Body of pancreas (tissue), 4 donors: ENCODE measurements at regions not wholly inside any gene's neighbourhood (a gene's known extent, or its start where the extent isn't known, plus 50 kb on each side); places are given as distances from the start of the nearest gene placed in this dataset.

ENCODE experiments used
- ATAC-seq: fragments of 150-250 bp; one replicate; pipeline ENCODE4 v1.9.1; 2016
- DNase-seq, 4 donors: peaks; one replicate each; pipeline ENCODE4 v3.0.0-alpha.2; 2019
- H3K27ac ChIP-seq, 4 donors: fragments of 200-600 bp; sonication (generic); 1 replicate in 3 of 4; 2 replicates in 1 of 4; pipeline versions ENCODE4 v1.5.1 to v1.6.1; 2016 to 2019; ENCODE audit warnings: mild to moderate bottlenecking in 1 of 4, mixed read lengths in 1 of 4, moderate library complexity in 1 of 4
- H3K27me3 ChIP-seq, 2 donors: fragments of 200-600 bp; sonication (generic); one replicate each; pipeline ENCODE4 v1.6.0; 2016; ENCODE audit warnings: mild to moderate bottlenecking in 1 of 2
- H3K36me3 ChIP-seq, 2 donors: fragments of 200-600 bp; sonication (generic); replicated peaks in 1 of 2; 2 replicates each; pipeline ENCODE4 v1.5.1; 2016; ENCODE audit warnings: low read depth in 2 of 2; ENCODE audit not compliant: insufficient read depth in 1 of 2
- H3K4me1 ChIP-seq: fragments of 200-600 bp; sonication (generic); one replicate; pipeline ENCODE4 v1.6.0; 2016
- H3K4me3 ChIP-seq, 2 donors: fragments of 200-600 bp; sonication (generic); 1 replicate in 1 of 2; 2 replicates in 1 of 2; pipeline ENCODE4 v1.5.1; 2016 to 2019
- H3K9me3 ChIP-seq, 3 donors: fragments of 200-600 bp; sonication (generic); 1 replicate in 2 of 3; 2 replicates in 1 of 3; pipeline ENCODE4 v1.5.1; 2016
- CTCF ChIP-seq, 7 experiments: fragments of 450-650 bp in 4 of 7; fragments of 200-600 bp in 3 of 7; sonication (generic) in 3 of 7; IDR thresholded peaks; one replicate each; pipeline ENCODE4 v1.5.1; 2016 to 2019; ENCODE audit warnings: antibody characterized with exemption in 7 of 7
- POLR2A ChIP-seq, 3 donors: fragments of 450-650 bp; IDR thresholded peaks; one replicate each; pipeline ENCODE4 v1.6.1; 2016; ENCODE audit warnings: antibody characterized with exemption in 3 of 3, mild to moderate bottlenecking in 2 of 3
- WGBS, 2 donors: methylation state at CpG; one replicate each; pipeline ENCODE4 v1.1.5; 2017; 5-methylcytosine and 5-hydroxymethylcytosine counted together
- intact Hi-C: fragments of 100-400 bp; cut with DNase I; formaldehyde crosslinking; loops from one replicate; pipeline ENCODE4 v1.15.1; 2023

- DNase-seq (no peak), ATAC-seq (no peak)
- intact Hi-C loops: no loop called here
- TF ChIP-seq POLR2A (IDR thresholded peaks at IDR 0.05) (no peak), CTCF (IDR thresholded peaks at IDR 0.05) (no peak)
- no peaks in the 10 kb centered on the region for H3K36me3 ChIP-seq
- no peaks in the 10 kb centered on the region for H3K9me3 ChIP-seq
- 69 to 80% methylated on average over 2 of the region's 2 CpGs for WGBS, 2 donors
- no peak overlapping the region for H3K4me3 ChIP-seq
- no peak overlapping the region for H3K27ac ChIP-seq
- H3K4me1 ChIP-seq: no peaks in the 10 kb centered on the region
- no peaks in the 10 kb centered on the region for H3K27me3 ChIP-seq
These were observed 85.5 kb downstream of the YIPF5 start for GRCh38 chr5:144084971-144085370.

GRCh38 chr5:144085381-144085780 lies 85.1 kb downstream of the YIPF5 start:
- intact Hi-C loops: no loop called here
- no peaks in the 10 kb centered on the region for H3K36me3 ChIP-seq
- 78 to 79% methylated on average over 3 of the region's 3 CpGs for WGBS, 2 donors
- DNase-seq (no peak), ATAC-seq (no peak)
- no peaks in the 10 kb centered on the region for H3K4me1 ChIP-seq
- no peaks in the 10 kb centered on the region for H3K27me3 ChIP-seq
- no peaks in the 10 kb centered on the region for H3K9me3 ChIP-seq
- TF ChIP-seq POLR2A (IDR thresholded peaks at IDR 0.05) (no peak), CTCF (IDR thresholded peaks at IDR 0.05) (no peak)
- H3K27ac ChIP-seq: no peak overlapping the region
- H3K4me3 ChIP-seq: no peak overlapping the region

- no peak overlapping the region for H3K27ac ChIP-seq
- ATAC-seq (no peak), DNase-seq (no peak)
- TF ChIP-seq CTCF (IDR thresholded peaks at IDR 0.05) (no peak), POLR2A (IDR thresholded peaks at IDR 0.05) (no peak)
- H3K27me3 ChIP-seq: no peaks in the 10 kb centered on the region
- H3K36me3 ChIP-seq: no peaks in the 10 kb centered on the region
- 57 to 61% methylated on average over 3 of the region's 3 CpGs for WGBS, 2 donors
- no peaks in the 10 kb centered on the region for H3K9me3 ChIP-seq
- intact Hi-C loops: no loop called here
- no peaks in the 10 kb centered on the region for H3K4me1 ChIP-seq
- H3K4me3 ChIP-seq: no peak overlapping the region
These were observed 84.2 kb downstream of the YIPF5 start for GRCh38 chr5:144086295-144086694.

GRCh38 chr5:144087576-144087975 lies 82.9 kb downstream of the YIPF5 start:
- DNase-seq: no peak
- Histone ChIP-seq H3K4me1 (no peaks in the 10 kb centered on the region), H3K36me3 (no peaks in the 10 kb centered on the region), H3K27me3 (no peaks in the 10 kb centered on the region), H3K9me3 (no peaks in the 10 kb centered on the region), H3K27ac (no peak overlapping the region), H3K4me3 (no peak overlapping the region)
- intact Hi-C loops: no loop called here
- 71 to 91% methylated on average over 1 of the region's 1 CpG for WGBS, 2 donors
- no peak for ATAC-seq
- no peak for TF ChIP-seq CTCF (IDR thresholded peaks at IDR 0.05)
- no peak for TF ChIP-seq POLR2A (IDR thresholded peaks at IDR 0.05)

GRCh38 chr5:144088206-144089064 lies 82.0 kb downstream of the YIPF5 start:
- no peak overlapping the region for H3K27ac ChIP-seq
- TF ChIP-seq CTCF (IDR thresholded peaks at IDR 0.05): no peak
- TF ChIP-seq POLR2A (IDR thresholded peaks at IDR 0.05): no peak
- DNase-seq (no peak), ATAC-seq (no peak)
- H3K9me3 ChIP-seq: no peaks in the 10 kb centered on the region
- intact Hi-C loops: no loop called here
- WGBS, 2 donors: 81 to 89% methylated on average over 3 of the region's 3 CpGs
- no peaks in the 10 kb centered on the region for H3K4me1 ChIP-seq
- no peaks in the 10 kb centered on the region for H3K27me3 ChIP-seq
- H3K4me3 ChIP-seq: no peak overlapping the region
- no peaks in the 10 kb centered on the region for H3K36me3 ChIP-seq
